Gastroesophageal sphincter (tissue), 4 donors: ENCODE measurements at regions not wholly inside any gene's neighbourhood (a gene's known extent, or its start where the extent isn't known, plus 50 kb on each side); places are given as distances from the start of the nearest gene placed in this dataset.

ENCODE experiments used
- ATAC-seq: fragments of 150-250 bp; one replicate; pipeline ENCODE4 v1.9.1; 2016; ENCODE audit warnings: mild to moderate bottlenecking, moderate library complexity
- H3K27ac ChIP-seq, 4 donors: fragments of 200-600 bp; sonication (generic) in 3 of 4; 1 replicate in 3 of 4; 2 replicates in 1 of 4; pipeline ENCODE4 v1.5.1; 2016 to 2019
- H3K27me3 ChIP-seq: fragments of 200-600 bp; sonication (generic); one replicate; pipeline ENCODE4 v1.5.1; 2019
- H3K36me3 ChIP-seq, 2 donors: fragments of 200-600 bp; sonication (generic); one replicate each; pipeline ENCODE4 v1.5.1; 2019; ENCODE audit warnings: control low read depth in 1 of 2
- H3K4me1 ChIP-seq, 3 donors: fragments of 200-600 bp; sonication (generic); 1 replicate in 2 of 3; 2 replicates in 1 of 3; pipeline ENCODE4 v1.5.1; 2016 to 2019; ENCODE audit warnings: control low read depth in 2 of 3
- H3K4me3 ChIP-seq, 2 donors: fragments of 200-600 bp; sonication (generic); one replicate each; pipeline ENCODE4 v1.5.1; 2019; ENCODE audit warnings: mild to moderate bottlenecking in 1 of 2, moderate library complexity in 1 of 2
- H3K9me3 ChIP-seq, 3 donors: fragments of 200-600 bp; sonication (generic); one replicate each; pipeline ENCODE4 v1.5.1; 2017 to 2019; ENCODE audit warnings: control low read depth in 2 of 3
- CTCF ChIP-seq, 4 experiments: fragments of 200-600 bp in 2 of 4; fragments of 450-650 bp in 2 of 4; sonication (generic) in 1 of 4; IDR thresholded peaks; one replicate each; pipeline ENCODE4 v1.5.1; 2017 to 2019; ENCODE audit warnings: antibody characterized with exemption in 4 of 4, mild to moderate bottlenecking in 2 of 4, moderate library complexity in 2 of 4
- EP300 ChIP-seq: sonication (generic); formaldehyde crosslinking; IDR thresholded peaks from one replicate; pipeline ENCODE4 v1.6.1; 2017; ENCODE audit warnings: antibody characterized with exemption, mild to moderate bottlenecking
- POLR2A ChIP-seq, 2 donors: fragments of 450-650 bp; IDR thresholded peaks; one replicate each; pipeline ENCODE4 v1.6.1; 2017; ENCODE audit warnings: antibody characterized with exemption in 2 of 2, mild to moderate bottlenecking in 2 of 2, moderate library complexity in 1 of 2
- POLR2AphosphoS5 ChIP-seq: sonication (generic); formaldehyde crosslinking; IDR thresholded peaks from one replicate; pipeline ENCODE4 v1.6.1; 2017; ENCODE audit warnings: antibody characterized with exemption
- WGBS, 2 donors: methylation state at CpG; one replicate each; pipeline ENCODE4 v1.1.5; 2018; ENCODE audit warnings: low coverage in 1 of 2; 5-methylcytosine and 5-hydroxymethylcytosine counted together

GRCh38 chr5:108590799-108591198, 156.9 kb upstream of the FER start:
- H3K36me3 ChIP-seq = no peaks in the 10 kb centered on the region
- ATAC-seq = no peak
- no peaks in the 10 kb centered on the region for H3K4me1 ChIP-seq
- no peaks in the 10 kb centered on the region for H3K9me3 ChIP-seq
- H3K4me3 ChIP-seq = no peak overlapping the region
- no peak for TF ChIP-seq POLR2AphosphoS5
- TF ChIP-seq POLR2A (IDR thresholded peaks at IDR 0.05) = no peak
- TF ChIP-seq CTCF (IDR thresholded peaks at IDR 0.05) = no peak
- no peak for TF ChIP-seq EP300
- 75 to 88% methylated on average over 2 of the region's 2 CpGs for WGBS, 2 donors
- H3K27me3 ChIP-seq = no peaks in the 10 kb centered on the region
- H3K27ac ChIP-seq = no peak overlapping the region

GRCh38 chr5:108588323-108588722, 159.4 kb upstream of the FER start:
- H3K36me3 ChIP-seq = no peaks in the 10 kb centered on the region
- no peak overlapping the region for H3K4me3 ChIP-seq
- TF ChIP-seq CTCF (IDR thresholded peaks at IDR 0.05) = no peak
- TF ChIP-seq POLR2AphosphoS5 = no peak
- no peak for TF ChIP-seq POLR2A (IDR thresholded peaks at IDR 0.05)
- TF ChIP-seq EP300 = no peak
- 89 to 95% methylated on average over 2 of the region's 2 CpGs for WGBS, 2 donors
- H3K27me3 ChIP-seq = no peaks in the 10 kb centered on the region
- H3K4me1 ChIP-seq = no peaks in the 10 kb centered on the region
- H3K27ac ChIP-seq = no peak overlapping the region
- H3K9me3 ChIP-seq = no peaks in the 10 kb centered on the region
- ATAC-seq = no peak

- Histone ChIP-seq H3K4me1 (no peaks in the 10 kb centered on the region), H3K27ac (no peak overlapping the region), H3K27me3 (no peaks in the 10 kb centered on the region), H3K36me3 (no peaks in the 10 kb centered on the region), H3K9me3 (no peaks in the 10 kb centered on the region), H3K4me3 (no peak overlapping the region)
- TF ChIP-seq CTCF (IDR thresholded peaks at IDR 0.05) (no peak), POLR2AphosphoS5 (no peak), POLR2A (IDR thresholded peaks at IDR 0.05) (no peak), EP300 (no peak)
- no peak for ATAC-seq
These were observed 159.9 kb upstream of the FER start for GRCh38 chr5:108587821-108588220.

- Histone ChIP-seq H3K36me3 (no peaks in the 10 kb centered on the region), H3K4me3 (no peak overlapping the region), H3K27me3 (no peaks in the 10 kb centered on the region), H3K9me3 (no peaks in the 10 kb centered on the region), H3K4me1 (no peaks in the 10 kb centered on the region), H3K27ac (no peak overlapping the region)
- no peak for ATAC-seq
- TF ChIP-seq EP300 = no peak
- TF ChIP-seq CTCF (IDR thresholded peaks at IDR 0.05) = no peak
- TF ChIP-seq POLR2AphosphoS5 = no peak
- no peak for TF ChIP-seq POLR2A (IDR thresholded peaks at IDR 0.05)
These were observed 166.7 kb upstream of the FER start for GRCh38 chr5:108581026-108581425.

- TF ChIP-seq POLR2A (IDR thresholded peaks at IDR 0.05) (no peak), CTCF (IDR thresholded peaks at IDR 0.05) (no peak), EP300 (no peak), POLR2AphosphoS5 (no peak)
- peaks cover 0 to 13% (median 0%) of the 10 kb centered on the region in 3 donors for H3K9me3 ChIP-seq
- H3K27me3 ChIP-seq = no peaks in the 10 kb centered on the region
- H3K4me3 ChIP-seq = no peak overlapping the region
- ATAC-seq = no peak
- H3K4me1 ChIP-seq = no peaks in the 10 kb centered on the region
- 61 to 65% methylated on average over 4 of the region's 4 CpGs for WGBS, 2 donors
- no peaks in the 10 kb centered on the region for H3K36me3 ChIP-seq
- no peak overlapping the region for H3K27ac ChIP-seq
These were observed 168.5 kb upstream of the FER start for GRCh38 chr5:108579236-108579635.
